ENCODE measurements at regions not wholly inside any gene's neighbourhood (a gene's known extent, or its start where the extent isn't known, plus 50 kb on each side); places are given as distances from the start of the nearest gene placed in this dataset.

DNA sequence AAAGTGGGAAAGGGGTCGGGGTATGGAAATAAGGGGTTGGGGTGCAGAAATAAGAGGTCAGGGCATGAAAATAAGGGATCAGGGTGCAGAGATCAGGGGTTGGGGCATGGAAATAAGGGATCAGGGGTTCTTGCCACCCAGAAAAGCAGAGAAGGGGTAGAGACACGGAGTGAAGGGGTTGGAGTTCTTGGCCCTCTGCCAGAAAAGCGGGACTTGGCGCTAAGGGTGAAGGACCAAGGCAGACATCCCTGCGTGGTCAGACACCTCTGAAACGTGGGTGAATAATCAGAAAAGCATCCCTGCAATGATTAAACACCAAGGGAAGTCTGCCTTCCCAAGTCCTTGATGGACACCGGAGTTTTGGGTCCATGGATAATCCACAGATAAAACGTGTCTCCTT, 1521.6 kb upstream of the SLC39A10 start:
- no peak for TF ChIP-seq CTCF (tag by site-specific recombination; IDR thresholded peaks at IDR 0.05)
- TF ChIP-seq PRDM10 (tag by site-specific recombination; IDR thresholded peaks at IDR 0.05), result no peak
- TF ChIP-seq, protein P1, sequence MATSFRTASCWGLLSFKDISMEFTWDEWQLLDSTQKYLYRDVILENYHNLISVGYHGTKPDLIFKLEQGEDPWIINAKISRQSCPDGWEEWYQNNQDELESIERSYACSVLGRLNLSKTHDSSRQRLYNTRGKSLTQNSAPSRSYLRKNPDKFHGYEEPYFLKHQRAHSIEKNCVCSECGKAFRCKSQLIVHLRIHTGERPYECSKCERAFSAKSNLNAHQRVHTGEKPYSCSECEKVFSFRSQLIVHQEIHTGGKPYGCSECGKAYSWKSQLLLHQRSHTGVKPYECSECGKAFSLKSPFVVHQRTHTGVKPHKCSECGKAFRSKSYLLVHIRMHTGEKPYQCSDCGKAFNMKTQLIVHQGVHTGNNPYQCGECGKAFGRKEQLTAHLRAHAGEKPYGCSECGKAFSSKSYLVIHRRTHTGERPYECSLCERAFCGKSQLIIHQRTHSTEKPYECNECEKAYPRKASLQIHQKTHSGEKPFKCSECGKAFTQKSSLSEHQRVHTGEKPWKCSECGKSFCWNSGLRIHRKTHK (tag by site-specific recombination; IDR thresholded peaks at IDR 0.05), result no peak
- TF ChIP-seq MZF1 (tag by site-specific recombination; IDR thresholded peaks at IDR 0.05; ENCODE audit: borderline replicate concordance), result no peak
- TF ChIP-seq ZNF146 (tag by site-specific recombination; IDR thresholded peaks at IDR 0.05), result no peak
- TF ChIP-seq ZBTB26 (tag by site-specific recombination; optimal IDR thresholded peaks at IDR 0.05), result no peak
- TF ChIP-seq ZNF513 (tag by site-specific recombination; IDR thresholded peaks at IDR 0.05), result no peak
- TF ChIP-seq ZNF362 (tag by site-specific recombination; IDR thresholded peaks at IDR 0.05), result no peak
- no peak for TF ChIP-seq ZNF776 (tag by site-specific recombination; IDR thresholded peaks at IDR 0.05; ENCODE audit: borderline replicate concordance)
- TF ChIP-seq ZNF335 (tag by site-specific recombination; conservative IDR thresholded peaks at IDR 0.05), result no peak
